SK-N-MC (cell line): ENCODE measurements at regions not wholly inside any gene's neighbourhood (a gene's known extent, or its start where the extent isn't known, plus 50 kb on each side); places are given as distances from the start of the nearest gene placed in this dataset.

ENCODE experiments used
- EZH2 ChIP-seq: fragments of 200-600 bp; sonication (generic); IDR thresholded peaks from one replicate; pipeline ENCODE4 v1.6.1; 2017; ENCODE audit warnings: antibody characterized with exemption
- FOXP2 ChIP-seq: optimal IDR thresholded peaks from 2 replicates; pipeline ENCODE3; 2011; ENCODE audit warnings: mild to moderate bottlenecking, moderate library complexity; ENCODE audit not compliant: insufficient read depth; ENCODE audit errors: extremely low read length, control extremely low read depth
- POLR2AphosphoS5 ChIP-seq: IDR thresholded peaks from 2 replicates; pipeline ENCODE4 v1.6.1; 2012; ENCODE audit warnings: mild to moderate bottlenecking, low read depth, low read length, borderline replicate concordance

- TF ChIP-seq POLR2AphosphoS5 = no peak
- TF ChIP-seq EZH2 = no peak
- TF ChIP-seq FOXP2 = no peak
These were observed 101.6 kb upstream of the TMEM132C start for GRCh38 chr12:128165387-128165786.
